GM21423 (cell line): ENCODE measurements at regions not wholly inside any gene's neighbourhood (a gene's known extent, or its start where the extent isn't known, plus 50 kb on each side); places are given as distances from the start of the nearest gene placed in this dataset.

ENCODE experiments used
- ATAC-seq: cut with Tn5 transposase; IDR thresholded peaks from one replicate; pipeline ENCODE4 v1.9.1; 2021; ENCODE audit warnings: mild to moderate bottlenecking, moderate library complexity; ENCODE audit not compliant: unreplicated experiment

DNA sequence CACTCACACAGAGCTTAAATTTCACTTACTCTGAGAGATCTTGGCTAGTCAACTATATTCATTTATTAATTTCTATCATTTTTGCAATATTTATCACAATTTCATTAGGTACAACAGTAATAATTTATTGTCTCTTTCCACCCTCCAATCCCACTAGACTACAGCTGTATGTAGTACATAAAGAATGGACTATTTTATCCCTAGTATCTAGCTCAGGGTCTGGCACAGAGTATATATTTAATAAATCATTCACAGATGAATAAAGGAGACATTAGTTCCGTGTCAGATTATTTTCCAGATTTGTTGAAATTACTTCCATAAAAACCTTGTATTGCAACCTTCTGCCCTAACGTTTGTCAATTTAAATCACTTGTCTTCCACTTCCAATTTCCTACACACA lies 1781.1 kb upstream of the SEL1L start:
- no peak for ATAC-seq

DNA sequence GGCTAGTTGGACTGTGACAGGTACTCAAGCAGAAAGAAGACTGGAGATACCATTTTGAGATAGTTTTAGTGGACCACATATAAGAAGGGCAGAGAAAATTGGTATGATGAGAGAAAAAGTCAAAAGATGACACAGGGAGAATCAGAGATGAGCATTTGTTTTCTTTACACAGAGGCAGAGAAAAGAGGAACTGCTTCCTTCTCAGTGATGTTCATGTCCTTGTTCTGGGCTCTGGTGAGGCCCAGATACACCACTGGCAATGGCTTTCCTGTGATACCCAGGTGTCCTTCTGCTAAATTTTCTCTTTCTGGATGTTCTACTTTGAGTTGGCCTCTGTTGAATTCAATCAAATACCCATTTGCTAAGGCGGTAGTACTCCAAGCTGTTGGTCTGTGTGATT lies 1782.7 kb upstream of the SEL1L start:
- ATAC-seq: no peak

DNA sequence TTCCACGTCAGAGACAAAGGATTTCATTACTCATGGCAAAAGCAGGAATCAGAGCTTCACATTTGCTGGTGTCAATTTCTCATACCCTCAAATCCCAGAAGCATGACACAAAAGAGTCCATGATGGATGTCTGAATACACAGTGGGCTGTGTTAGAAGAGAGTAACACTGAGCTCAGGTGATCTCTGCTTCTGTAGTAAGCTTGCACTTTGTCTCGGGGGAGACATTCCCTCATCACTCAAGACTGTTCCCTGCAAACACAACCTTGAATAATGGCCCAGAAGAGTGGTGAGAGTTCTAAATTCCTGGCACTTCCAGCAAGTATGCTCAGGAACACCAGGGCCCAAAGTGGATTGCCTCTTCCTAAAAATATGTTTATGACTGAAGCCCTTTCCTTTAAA lies 1787.2 kb upstream of the SEL1L start:
- ATAC-seq: no peak

GRCh38 chr14:83331513-83331912 lies 1797.9 kb upstream of the SEL1L start:
- no peak for ATAC-seq

- no peak for ATAC-seq
These were observed 1808.9 kb upstream of the SEL1L start for GRCh38 chr14:83342590-83342989.

- no peak for ATAC-seq
These were observed 1814.2 kb upstream of the SEL1L start for GRCh38 chr14:83347874-83348273.

GRCh38 chr14:83355609-83356008 lies 1822.0 kb upstream of the SEL1L start:
- no peak for ATAC-seq

GRCh38 chr14:83356080-83356479 lies 1822.4 kb upstream of the SEL1L start:
- no peak for ATAC-seq

GRCh38 chr14:83372271-83372670 lies 1838.6 kb upstream of the SEL1L start:
- no peak for ATAC-seq

- ATAC-seq: no peak
These were observed 1845.8 kb upstream of the SEL1L start for GRCh38 chr14:83379436-83379835.

DNA sequence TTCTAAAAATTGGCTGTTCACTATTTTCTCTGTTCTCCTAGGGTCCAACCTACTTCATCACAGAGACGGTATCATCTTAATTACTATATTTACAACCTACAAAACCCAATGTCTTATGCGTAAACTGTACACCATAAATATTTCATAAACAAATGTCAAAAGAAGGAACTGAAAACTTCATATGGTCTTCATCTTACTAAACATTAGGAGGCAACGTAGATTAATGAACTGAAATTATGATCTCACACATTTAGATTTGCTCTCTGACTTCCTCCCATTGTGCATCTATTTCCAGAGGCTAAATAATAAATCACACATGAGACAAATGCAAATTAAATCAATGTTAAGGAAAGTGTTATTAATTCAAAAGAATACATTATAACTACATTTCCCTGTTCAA lies 1850.6 kb upstream of the SEL1L start:
- no peak for ATAC-seq

GRCh38 chr14:83395321-83395720 lies 1861.7 kb upstream of the SEL1L start:
- ATAC-seq: no peak

GRCh38 chr14:83416476-83416875 lies 1882.8 kb upstream of the SEL1L start:
- ATAC-seq: no peak

- ATAC-seq: no peak
These were observed 1885.8 kb upstream of the SEL1L start for GRCh38 chr14:83419420-83419819.

- no peak for ATAC-seq
These were observed 1888.1 kb upstream of the SEL1L start for GRCh38 chr14:83421711-83422110.

DNA sequence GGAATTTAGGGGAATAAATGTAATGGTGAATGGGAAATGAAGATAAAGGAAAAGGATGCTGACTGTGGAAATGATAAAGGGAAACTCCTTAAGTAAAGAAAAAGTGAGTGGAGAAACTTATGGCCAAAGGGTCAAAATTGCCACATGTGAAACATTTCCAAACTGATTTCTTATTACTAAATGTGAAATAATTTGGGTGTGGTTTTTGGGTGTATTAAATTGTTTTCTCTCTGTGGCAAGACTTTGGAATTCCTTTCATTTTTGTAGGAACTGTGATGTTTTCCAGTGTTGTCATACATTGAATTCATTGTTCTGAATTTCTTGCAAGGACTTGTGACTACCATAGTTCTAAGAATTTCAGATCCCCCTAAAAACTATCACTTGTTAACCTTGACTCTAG lies 1891.5 kb upstream of the SEL1L start:
- no peak for ATAC-seq

GRCh38 chr14:83425706-83426105 lies 1892.1 kb upstream of the SEL1L start:
- no peak for ATAC-seq

DNA sequence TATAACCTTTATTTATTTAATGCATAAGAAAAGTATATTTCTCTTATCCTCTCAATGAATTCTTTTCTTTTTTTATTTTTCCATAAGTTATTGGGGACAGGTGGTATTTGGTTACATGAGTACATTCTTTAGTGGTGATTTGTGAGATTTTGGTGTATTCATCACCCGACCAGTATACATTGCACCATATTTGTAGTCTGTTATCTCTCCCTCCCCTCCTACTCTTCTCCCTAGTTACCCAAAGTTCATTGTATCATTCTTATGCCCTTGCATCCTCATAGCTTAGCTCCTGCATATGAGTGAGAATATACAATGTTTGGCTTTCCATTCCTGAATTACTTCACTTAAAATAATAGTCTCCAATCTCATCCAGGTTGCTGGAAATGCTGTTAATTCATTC lies 1900.0 kb upstream of the SEL1L start:
- no peak for ATAC-seq

DNA sequence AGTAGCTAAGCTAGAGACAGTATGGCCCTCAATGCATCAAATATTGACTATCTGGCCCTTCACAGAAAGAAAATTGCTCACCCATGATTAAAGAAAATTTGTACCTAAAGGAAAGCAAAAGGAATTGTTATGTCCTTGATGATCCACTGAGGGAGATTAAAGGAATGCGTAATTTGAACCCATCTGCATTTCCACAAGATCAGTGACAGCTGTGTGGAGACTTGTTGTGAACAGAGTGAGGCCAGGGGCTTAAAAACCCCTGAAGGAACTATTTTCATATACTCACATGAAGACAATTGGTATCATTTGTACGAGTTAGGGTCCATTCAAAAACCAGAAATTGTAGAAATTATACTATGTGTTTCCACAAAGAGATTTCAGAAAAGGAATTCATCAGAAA lies 1908.1 kb upstream of the SEL1L start:
- no peak for ATAC-seq

- no peak for ATAC-seq
These were observed 1921.9 kb upstream of the SEL1L start for GRCh38 chr14:83455561-83455960.

GRCh38 chr14:83461521-83461920 lies 1927.9 kb upstream of the SEL1L start:
- ATAC-seq: no peak

GRCh38 chr14:83462759-83463158 lies 1929.1 kb upstream of the SEL1L start:
- no peak for ATAC-seq

GRCh38 chr14:83463500-83464098 lies 1929.9 kb upstream of the SEL1L start:
- no peak for ATAC-seq

GRCh38 chr14:83467811-83468210 lies 1934.2 kb upstream of the SEL1L start:
- ATAC-seq: no peak
